Uterus (tissue), 2 donors: ENCODE measurements at regions not wholly inside any gene's neighbourhood (a gene's known extent, or its start where the extent isn't known, plus 50 kb on each side); places are given as distances from the start of the nearest gene placed in this dataset.

Experiments used
- POLR2A ChIP-seq, 2 donors: fragments of 450-650 bp; IDR thresholded peaks; one replicate each; pipeline ENCODE4 v1.6.1; 2016; ENCODE audit warnings: antibody characterized with exemption in 2 of 2, mild to moderate bottlenecking in 1 of 2, moderate library complexity in 1 of 2
- TF ChIP-seq, protein P1 (sequence below), 4 experiments: fragments of 200-600 bp in 2 of 4; fragments of 450-650 bp in 2 of 4; sonication (generic) in 2 of 4; IDR thresholded peaks; one replicate each; pipeline ENCODE4 v1.5.1; 2016 to 2019; ENCODE audit warnings: antibody characterized with exemption in 4 of 4, mild to moderate bottlenecking in 2 of 4, moderate library complexity in 1 of 4

DNA sequence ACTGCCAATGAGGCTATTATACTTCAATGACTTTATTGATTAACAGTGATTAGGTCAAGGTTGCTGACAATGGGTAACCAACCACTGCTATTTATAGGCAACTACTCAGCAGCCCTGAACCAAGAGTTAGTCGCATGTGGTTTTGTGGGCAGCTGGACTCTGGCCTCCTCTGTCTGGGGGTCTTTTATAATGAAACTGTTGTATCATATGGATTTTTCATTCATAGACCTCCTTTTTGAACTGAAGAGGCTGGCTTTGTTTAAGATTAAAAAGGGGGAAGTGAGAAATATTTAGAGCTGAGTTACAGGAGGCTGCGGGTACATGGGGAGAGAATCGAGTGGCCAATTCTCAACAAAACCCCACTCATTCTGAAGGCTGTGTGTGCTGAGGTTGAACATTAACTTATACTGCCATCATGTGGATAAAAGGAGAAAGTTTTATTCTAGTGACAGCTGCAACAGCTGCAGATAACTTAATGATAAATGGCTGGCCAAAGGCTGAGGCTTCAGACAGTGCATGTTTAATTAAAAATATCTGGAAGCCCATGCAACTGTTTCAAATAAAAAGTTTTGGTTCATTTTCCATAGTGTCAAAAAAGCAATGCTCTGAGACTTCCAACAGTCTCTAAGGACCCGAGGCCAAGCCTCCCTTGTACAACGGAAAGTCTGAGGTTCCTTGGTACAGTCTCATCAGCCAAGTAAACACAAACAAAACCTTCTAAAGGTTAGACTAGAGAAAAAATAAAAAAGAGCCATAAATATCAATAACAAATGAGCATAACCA is 682.6 kb downstream of the KCNA4 start:
- TF ChIP-seq, protein P1, sequence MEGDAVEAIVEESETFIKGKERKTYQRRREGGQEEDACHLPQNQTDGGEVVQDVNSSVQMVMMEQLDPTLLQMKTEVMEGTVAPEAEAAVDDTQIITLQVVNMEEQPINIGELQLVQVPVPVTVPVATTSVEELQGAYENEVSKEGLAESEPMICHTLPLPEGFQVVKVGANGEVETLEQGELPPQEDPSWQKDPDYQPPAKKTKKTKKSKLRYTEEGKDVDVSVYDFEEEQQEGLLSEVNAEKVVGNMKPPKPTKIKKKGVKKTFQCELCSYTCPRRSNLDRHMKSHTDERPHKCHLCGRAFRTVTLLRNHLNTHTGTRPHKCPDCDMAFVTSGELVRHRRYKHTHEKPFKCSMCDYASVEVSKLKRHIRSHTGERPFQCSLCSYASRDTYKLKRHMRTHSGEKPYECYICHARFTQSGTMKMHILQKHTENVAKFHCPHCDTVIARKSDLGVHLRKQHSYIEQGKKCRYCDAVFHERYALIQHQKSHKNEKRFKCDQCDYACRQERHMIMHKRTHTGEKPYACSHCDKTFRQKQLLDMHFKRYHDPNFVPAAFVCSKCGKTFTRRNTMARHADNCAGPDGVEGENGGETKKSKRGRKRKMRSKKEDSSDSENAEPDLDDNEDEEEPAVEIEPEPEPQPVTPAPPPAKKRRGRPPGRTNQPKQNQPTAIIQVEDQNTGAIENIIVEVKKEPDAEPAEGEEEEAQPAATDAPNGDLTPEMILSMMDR (IDR thresholded peaks at IDR 0.05): peak in 1 of 4 experiments; percentile 17
- TF ChIP-seq POLR2A (IDR thresholded peaks at IDR 0.05): no peak
